K562 (cell line): ENCODE measurements at regions not wholly inside any gene's neighbourhood (a gene's known extent, or its start where the extent isn't known, plus 50 kb on each side); places are given as distances from the start of the nearest gene placed in this dataset.

Source experiments
- ATAC-seq: fragments of 200-7000 bp; cut with Tn5 transposase; 3 replicates; pipeline ENCODE4 v1.9.1; 2020; ENCODE audit warnings: moderate library complexity
- BruUV-seq: library from RNA; stranded (reverse); fragments of 400-500 nt; replicated peaks from 2 replicates; lab custom pipeline; 2021; lab: Mats Ljungman, UMichigan
- CTCF ChIA-PET: fragments of 300-600 bp; formaldehyde crosslinking; extraction: SDS; loops from one replicate; lab custom pipeline; 2021; ENCODE audit warnings: low intra/inter-chr PET ratio; lab: Yijun Ruan, JAX
- POLR2A ChIA-PET: fragments of 300-600, 350-650 bp; sonication (Branson Sonifier 250); formaldehyde crosslinking; extraction: SDS; loops from one replicate; lab custom pipeline; 2021; ENCODE audit warnings: antibody characterized with exemption, inconsistent platforms; lab: Yijun Ruan, JAX
- DNase-seq, 4 experiments: peaks; one replicate each; pipeline versions ENCODE4 v3.0.0 to v3.0.0-alpha.2; 2011 to 2018; ENCODE audit warnings: low spot score in 3 of 4, mixed read lengths in 3 of 4; ENCODE audit errors: extremely low read depth in 1 of 4
- FAIRE-seq: peaks from 2 replicates; lab custom pipeline; 2011; peaks lifted over from hg19 to GRCh38; lab: Jason Lieb, UNC
- H2AFZ ChIP-seq: 2 replicates; pipeline ENCODE4 v1.6.0; 2011; ENCODE audit warnings: low read depth, low read length, control low read depth, inconsistent platforms
- H3K27ac ChIP-seq: fragments of 200-600 bp; 3 replicates; pipeline ENCODE4 v1.8.0; 2011; ENCODE audit warnings: low read depth, mild to moderate bottlenecking, control low read depth, inconsistent platforms, low read length, moderate library complexity, mixed read lengths; ENCODE audit errors: extremely low read depth
- H3K27me3 ChIP-seq, 2 experiments: fragments of 300-600 bp in 1 of 2; 2 replicates in 1 of 2; 3 replicates in 1 of 2; pipeline versions ENCODE4 v1.6.0 to v1.8.0; 2011; ENCODE audit warnings: inconsistent platforms in 2 of 2, low read length in 2 of 2, mild to moderate bottlenecking in 1 of 2, mixed read lengths in 1 of 2, moderate library complexity in 1 of 2; ENCODE audit not compliant: control insufficient read depth in 2 of 2, insufficient read depth in 2 of 2
- H3K36me3 ChIP-seq: fragments of 300-600 bp; 3 replicates; pipeline ENCODE4 v1.8.0; 2011; ENCODE audit warnings: mild to moderate bottlenecking, low read length, inconsistent platforms; ENCODE audit not compliant: control insufficient read depth, insufficient read depth
- H3K4me1 ChIP-seq, 2 experiments: fragments of 200-600 bp in 1 of 2; replicated peaks in 1 of 2; 2 replicates in 1 of 2; 3 replicates in 1 of 2; pipeline versions ENCODE4 v1.5.1 to v1.8.0; 2011; ENCODE audit warnings: inconsistent platforms in 2 of 2, low read length in 2 of 2, mild to moderate bottlenecking in 1 of 2, mixed read lengths in 1 of 2, moderate library complexity in 1 of 2; ENCODE audit not compliant: control insufficient read depth in 2 of 2, insufficient read depth in 2 of 2
- H3K4me2 ChIP-seq: 2 replicates; pipeline ENCODE4 v1.6.1; 2011; ENCODE audit warnings: low read length, control low read depth, inconsistent platforms, mixed read lengths; ENCODE audit not compliant: insufficient read depth
- H3K4me3 ChIP-seq: fragments of 200-600 bp; sonication (generic), shearing (Covaris generic); 2 replicates; pipeline ENCODE4 v1.5.1; 2016; ENCODE audit warnings: control low read depth, inconsistent platforms
- H3K79me2 ChIP-seq: fragments of 200-600 bp; 3 replicates; pipeline ENCODE4 v1.8.0; 2011; ENCODE audit warnings: low read length, inconsistent platforms; ENCODE audit not compliant: control insufficient read depth, insufficient read depth
- H3K9ac ChIP-seq, 2 experiments: 2 replicates each; pipeline versions ENCODE4 v1.6.0 to v1.6.1; 2011; ENCODE audit warnings: low read depth in 2 of 2, low read length in 2 of 2, control low read depth in 1 of 2, inconsistent platforms in 1 of 2, mild to moderate bottlenecking in 1 of 2, mixed read lengths in 1 of 2; ENCODE audit not compliant: insufficient read depth in 1 of 2
- H3K9me1 ChIP-seq: one replicate; pipeline ENCODE4 v1.6.0; 2011; ENCODE audit warnings: inconsistent platforms, mild to moderate bottlenecking, low read length, moderate library complexity; ENCODE audit not compliant: control insufficient read depth, insufficient read depth
- H3K9me3 ChIP-seq: replicated peaks from 2 replicates; pipeline ENCODE4 v1.5.1; 2011; ENCODE audit warnings: low read depth, low read length, inconsistent platforms; ENCODE audit not compliant: control insufficient read depth, insufficient read depth
- H4K20me1 ChIP-seq: replicated peaks from 2 replicates; pipeline ENCODE4 v1.6.1; 2011; ENCODE audit warnings: low read length, inconsistent platforms, mixed read lengths; ENCODE audit not compliant: control insufficient read depth, insufficient read depth
- HIVEP1 ChIP-seq: fragments of 250-450 bp; sonication (Bioruptor Pico); IDR thresholded peaks from 2 replicates; pipeline ENCODE4 v1.4.0; 2020; ENCODE audit warnings: mild to moderate bottlenecking
- IRF9 ChIP-seq: fragments of 450-650 bp; IDR thresholded peaks from 2 replicates; pipeline ENCODE4 v1.6.1; 2016; ENCODE audit warnings: missing biosample characterization, missing genetic modification characterization
- MAFF ChIP-seq: IDR thresholded peaks from 2 replicates; pipeline ENCODE4 v1.6.1; 2012; ENCODE audit warnings: low read length, improper control_type of control experiment
- NFRKB ChIP-seq: fragments of 450-650 bp; IDR thresholded peaks from 2 replicates; pipeline ENCODE4 v1.6.1; 2016; ENCODE audit warnings: low read depth
- SRSF1 ChIP-seq: fragments of 200-400 bp; formaldehyde crosslinking; IDR thresholded peaks from 2 replicates; pipeline ENCODE4 v1.6.1; 2017; ENCODE audit warnings: mild to moderate bottlenecking, low read depth, low read length, moderate library complexity
- ZBTB2 ChIP-seq: fragments of 450-650 bp; IDR thresholded peaks from 2 replicates; pipeline ENCODE4 v1.6.1; 2016; ENCODE audit warnings: antibody characterized with exemption
- WGBS: fragments of 100-300 bp; shearing (Covaris generic); methylation state at CpG from one replicate; pipeline ENCODE4 v1.1.6; 2016; ENCODE audit warnings: low coverage, mixed read lengths; ENCODE audit not compliant: insufficient coverage; ENCODE audit errors: missing lambda C conversion rate; 5-methylcytosine and 5-hydroxymethylcytosine counted together
- in situ Hi-C: fragments of 300-500 bp; cut with MboI; formaldehyde crosslinking; loops from 4 replicates; pipeline ENCODE4 v1.15.0; 2018; ENCODE audit warnings: inconsistent platforms, mixed read lengths
- intact Hi-C: fragments of 100-400 bp; cut with micrococcal nuclease; formaldehyde crosslinking; loops from 2 replicates; pipeline ENCODE4 v1.14.2; 2022
- TF ChIP-seq, protein P1 (sequence below): sonication (generic); IDR thresholded peaks from 2 replicates; pipeline ENCODE4 v1.6.1; 2016

GRCh38 chr18:44453505-44453904 lies 227.2 kb upstream of the SETBP1 start:
- intact Hi-C loops = no loop called here
- H3K79me2 ChIP-seq = no peaks in the 10 kb centered on the region
- ATAC-seq = no peak
- H2AFZ ChIP-seq = no peak overlapping the region
- no peak overlapping the region for H3K27ac ChIP-seq
- H4K20me1 ChIP-seq = no peaks in the 10 kb centered on the region
- in situ Hi-C loops = no loop called here
- POLR2A ChIA-PET = no interaction called here
- no peak for FAIRE-seq
- H3K27me3 ChIP-seq = no peaks in the 10 kb centered on the region
- no peak overlapping the region for H3K4me3 ChIP-seq
- H3K9me1 ChIP-seq = no peaks in the 10 kb centered on the region
- no TSS peak for BruUV-seq
- no peaks in the 10 kb centered on the region for H3K4me1 ChIP-seq
- DNase-seq = no peak
- no peak overlapping the region for H3K9ac ChIP-seq
- TF ChIP-seq NFRKB (no peak), HIVEP1 (CRISPR knock-in tag) (no peak)
- 0% methylated on average over 2 of the region's 2 CpGs for WGBS
- no peak overlapping the region for H3K4me2 ChIP-seq
- no peaks in the 10 kb centered on the region for H3K36me3 ChIP-seq
- H3K9me3 ChIP-seq = no peaks in the 10 kb centered on the region
- CTCF ChIA-PET = no interaction called here

DNA sequence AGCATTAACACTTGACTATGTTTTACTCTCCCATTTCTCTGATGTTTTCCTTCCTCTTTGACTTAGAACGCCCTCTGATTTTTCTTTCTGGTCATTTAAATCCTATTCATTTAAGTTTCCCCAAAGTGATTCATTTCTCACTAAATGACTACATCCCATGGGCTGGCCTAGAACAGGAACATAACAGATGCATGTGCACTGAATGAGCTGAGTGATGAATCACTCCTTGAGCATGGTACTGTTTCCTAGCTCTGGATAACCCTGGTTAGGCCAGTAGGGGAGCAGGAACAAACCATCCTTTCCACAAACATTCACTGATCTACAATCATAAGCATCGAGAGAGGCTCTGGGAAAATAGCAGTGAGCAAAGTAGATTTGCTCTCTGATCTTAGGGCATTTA lies 221.9 kb upstream of the SETBP1 start:
- ATAC-seq (no peak), FAIRE-seq (no peak)
- no CpG with 5 or more reads among the region's 2 CpGs for WGBS

More for the DNA sequence above, 221.9 kb upstream of the SETBP1 start:
- Histone ChIP-seq H3K27me3 (no peaks in the 10 kb centered on the region), H3K9ac (no peak overlapping the region), H3K27ac (no peak overlapping the region), H2AFZ (no peak overlapping the region), H3K4me3 (no peak overlapping the region), H3K4me2 (no peak overlapping the region), H3K9me3 (no peaks in the 10 kb centered on the region), H3K4me1 (no peaks in the 10 kb centered on the region), H4K20me1 (no peaks in the 10 kb centered on the region), H3K79me2 (no peaks in the 10 kb centered on the region), H3K36me3 (no peaks in the 10 kb centered on the region), H3K9me1 (no peaks in the 10 kb centered on the region)
- in situ Hi-C loops (no loop called here), intact Hi-C loops (no loop called here)
- ChIA-PET CTCF (no interaction called here), POLR2A (no interaction called here)
- no peak for DNase-seq
- no TSS peak for BruUV-seq
- TF ChIP-seq, protein P1, sequence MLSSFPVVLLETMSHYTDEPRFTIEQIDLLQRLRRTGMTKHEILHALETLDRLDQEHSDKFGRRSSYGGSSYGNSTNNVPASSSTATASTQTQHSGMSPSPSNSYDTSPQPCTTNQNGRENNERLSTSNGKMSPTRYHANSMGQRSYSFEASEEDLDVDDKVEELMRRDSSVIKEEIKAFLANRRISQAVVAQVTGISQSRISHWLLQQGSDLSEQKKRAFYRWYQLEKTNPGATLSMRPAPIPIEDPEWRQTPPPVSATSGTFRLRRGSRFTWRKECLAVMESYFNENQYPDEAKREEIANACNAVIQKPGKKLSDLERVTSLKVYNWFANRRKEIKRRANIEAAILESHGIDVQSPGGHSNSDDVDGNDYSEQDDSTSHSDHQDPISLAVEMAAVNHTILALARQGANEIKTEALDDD = no peak
- TF ChIP-seq SRSF1 = no peak
- TF ChIP-seq IRF9 (tag) = no peak
- no peak for TF ChIP-seq MAFF
- no peak for TF ChIP-seq ZBTB2
